Activated CD8-positive, alpha-beta memory T cell treated with anti-CD3 and anti-CD28 coated beads for 24 hours (primary cell): ENCODE measurements at regions not wholly inside any gene's neighbourhood (a gene's known extent, or its start where the extent isn't known, plus 50 kb on each side); places are given as distances from the start of the nearest gene placed in this dataset.

Experiments used
- DNase-seq: peaks from one replicate; pipeline ENCODE4 v3.0.0-alpha.2; 2020

GRCh38 chr6:19643713-19644112 is 193.5 kb upstream of the ID4 start:
- no peak for DNase-seq

- DNase-seq, result no peak
These were observed 181.4 kb upstream of the ID4 start for GRCh38 chr6:19655744-19656143.

- no peak for DNase-seq
These were observed 176.9 kb upstream of the ID4 start for GRCh38 chr6:19660123-19660910.

- no peak for DNase-seq
These were observed 174.3 kb upstream of the ID4 start for GRCh38 chr6:19662911-19663310.

- DNase-seq, result no peak
These were observed 173.7 kb upstream of the ID4 start for GRCh38 chr6:19663479-19663878.

GRCh38 chr6:19664050-19664449 is 173.1 kb upstream of the ID4 start:
- no peak for DNase-seq

- no peak for DNase-seq
These were observed 172.1 kb upstream of the ID4 start for GRCh38 chr6:19664878-19665612.

GRCh38 chr6:19665613-19665909 is 171.6 kb upstream of the ID4 start:
- DNase-seq, result no peak

- DNase-seq, result no peak
These were observed 168.5 kb upstream of the ID4 start for GRCh38 chr6:19668710-19669109.

- no peak for DNase-seq
These were observed 168.0 kb upstream of the ID4 start for GRCh38 chr6:19669206-19669605.

GRCh38 chr6:19682859-19683258 is 154.3 kb upstream of the ID4 start:
- DNase-seq, result no peak

GRCh38 chr6:19690325-19691075 is 146.7 kb upstream of the ID4 start:
- no peak for DNase-seq

GRCh38 chr6:19691465-19692167 is 145.6 kb upstream of the ID4 start:
- no peak for DNase-seq

GRCh38 chr6:19692506-19693298 is 144.5 kb upstream of the ID4 start:
- no peak for DNase-seq

- DNase-seq, result no peak
These were observed 142.5 kb upstream of the ID4 start for GRCh38 chr6:19694697-19695096.

GRCh38 chr6:19697744-19698290 is 139.4 kb upstream of the ID4 start:
- no peak for DNase-seq

GRCh38 chr6:19699932-19700331 is 137.2 kb upstream of the ID4 start:
- DNase-seq, result no peak

- no peak for DNase-seq
These were observed 131.6 kb upstream of the ID4 start for GRCh38 chr6:19705606-19706005.

- DNase-seq, result no peak
These were observed 125.0 kb upstream of the ID4 start for GRCh38 chr6:19712012-19712688.

GRCh38 chr6:19712998-19713397 is 124.2 kb upstream of the ID4 start:
- no peak for DNase-seq

- DNase-seq, result no peak
These were observed 123.8 kb upstream of the ID4 start for GRCh38 chr6:19713411-19713810.

GRCh38 chr6:19713984-19714383 is 123.2 kb upstream of the ID4 start:
- DNase-seq, result no peak
